Activated CD4-positive, alpha-beta T cell treated with anti-CD3 and anti-CD28 coated beads, Interleukin-2, amount 10 ng/mL, durations not matched to agents 24 days and 14 days (primary cell): ENCODE measurements at regions not wholly inside any gene's neighbourhood (a gene's known extent, or its start where the extent isn't known, plus 50 kb on each side); places are given as distances from the start of the nearest gene placed in this dataset.

Source experiments
- DNase-seq: peaks from one replicate; pipeline ENCODE4 v3.0.0; 2022
- H3K27ac Mint-ChIP-seq: one replicate; pipeline ENCODE4 v1.8.0; 2022; ENCODE audit warnings: mild to moderate bottlenecking, mixed read lengths
- H3K27me3 Mint-ChIP-seq: one replicate; pipeline ENCODE4 v1.8.0; 2022; ENCODE audit warnings: mixed read lengths
- H3K36me3 Mint-ChIP-seq: one replicate; pipeline ENCODE4 v1.8.0; 2022; ENCODE audit warnings: low read depth, mild to moderate bottlenecking, mixed read lengths
- H3K4me1 Mint-ChIP-seq: one replicate; pipeline ENCODE4 v1.8.0; 2021; ENCODE audit warnings: mixed read lengths
- H3K4me3 Mint-ChIP-seq: one replicate; pipeline ENCODE4 v1.8.0; 2022; ENCODE audit warnings: mild to moderate bottlenecking, moderate library complexity, mixed read lengths
- H3K9me3 Mint-ChIP-seq: one replicate; pipeline ENCODE4 v1.8.0; 2021; ENCODE audit warnings: mixed read lengths
- intact Hi-C: fragments of 100-400 bp; cut with micrococcal nuclease; formaldehyde crosslinking; loops from one replicate; pipeline ENCODE4 v1.15.1; 2023

GRCh38 chr19:31104451-31104850 lies 244.8 kb downstream of the TSHZ3 start:
- Mint-ChIP-seq H3K9me3 (no peaks in the 10 kb centered on the region), H3K4me3 (no peak overlapping the region), H3K27me3 (peaks cover 7% of the 10 kb centered on the region), H3K36me3 (no peaks in the 10 kb centered on the region), H3K4me1 (peaks cover 4% of the 10 kb centered on the region), H3K27ac (no peak overlapping the region)
- intact Hi-C loops, result no loop called here
- no peak for DNase-seq

DNA sequence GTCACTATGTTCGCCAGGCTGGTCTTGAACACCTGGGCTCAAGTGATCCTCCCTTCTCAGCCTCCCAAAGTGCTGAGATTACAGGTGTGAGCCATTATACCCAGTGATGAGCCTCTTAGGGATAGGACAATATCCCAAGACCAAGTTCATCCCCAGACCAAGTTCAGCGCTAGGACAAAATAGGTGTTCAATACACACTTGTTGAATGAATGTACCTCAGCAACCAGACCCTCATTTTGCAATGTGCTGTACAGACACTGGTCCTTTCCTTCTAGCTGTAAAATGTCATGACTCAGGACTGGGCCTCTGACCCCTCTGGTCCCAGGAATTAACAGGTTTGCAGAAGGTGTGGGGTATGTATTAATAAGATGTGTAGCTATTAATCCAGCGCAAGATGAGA lies 246.0 kb downstream of the TSHZ3 start:
- Mint-ChIP-seq H3K4me1 (no peaks in the 10 kb centered on the region), H3K4me3 (no peak overlapping the region), H3K9me3 (no peaks in the 10 kb centered on the region), H3K36me3 (no peaks in the 10 kb centered on the region), H3K27me3 (peaks cover 2% of the 10 kb centered on the region), H3K27ac (no peak overlapping the region)
- intact Hi-C loops, result no loop called here
- DNase-seq, result no peak

GRCh38 chr19:31102674-31103073 lies 246.6 kb downstream of the TSHZ3 start:
- intact Hi-C loops, result no loop called here
- Mint-ChIP-seq H3K9me3 (no peaks in the 10 kb centered on the region), H3K4me1 (no peaks in the 10 kb centered on the region), H3K27ac (no peak overlapping the region), H3K27me3 (peaks cover 2% of the 10 kb centered on the region), H3K4me3 (no peak overlapping the region), H3K36me3 (no peaks in the 10 kb centered on the region)
- no peak for DNase-seq

- Mint-ChIP-seq H3K27me3 (peaks cover 2% of the 10 kb centered on the region), H3K9me3 (no peaks in the 10 kb centered on the region), H3K36me3 (no peaks in the 10 kb centered on the region), H3K4me3 (no peak overlapping the region), H3K4me1 (no peaks in the 10 kb centered on the region), H3K27ac (no peak overlapping the region)
- DNase-seq, result no peak
- intact Hi-C loops, result no loop called here
Observed at GRCh38 chr19:31100981-31101380, 248.3 kb downstream of the TSHZ3 start.

DNA sequence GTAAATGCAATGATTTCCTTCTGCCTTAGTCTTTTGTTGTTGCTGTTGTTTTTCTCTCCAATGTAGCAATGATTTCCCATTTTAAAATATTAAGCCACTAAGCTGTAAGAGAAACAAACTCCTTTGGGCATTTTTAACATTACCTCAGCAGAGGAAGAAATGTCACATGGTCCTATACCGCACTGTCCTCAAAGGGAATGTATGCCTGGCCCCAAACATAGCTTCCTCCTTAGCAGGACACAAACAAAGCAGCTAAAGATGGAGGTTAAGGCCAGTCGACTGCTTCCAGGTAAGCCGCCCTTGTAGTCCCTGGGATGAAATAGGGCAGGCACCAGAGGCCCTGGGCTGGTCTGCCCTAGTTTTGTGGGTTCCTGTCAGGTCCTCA lies 249.0 kb downstream of the TSHZ3 start:
- no peak overlapping the region for H3K4me3 Mint-ChIP-seq
- no peaks in the 10 kb centered on the region for H3K9me3 Mint-ChIP-seq
- H3K27ac Mint-ChIP-seq, result no peak overlapping the region
- H3K4me1 Mint-ChIP-seq, result no peaks in the 10 kb centered on the region
- DNase-seq, result no peak
- H3K36me3 Mint-ChIP-seq, result no peaks in the 10 kb centered on the region
- intact Hi-C loops, result no loop called here
- H3K27me3 Mint-ChIP-seq, result peaks cover 2% of the 10 kb centered on the region

GRCh38 chr19:31099515-31100205 lies 249.6 kb downstream of the TSHZ3 start:
- no peaks in the 10 kb centered on the region for H3K4me1 Mint-ChIP-seq
- intact Hi-C loops, result no loop called here
- H3K27ac Mint-ChIP-seq, result no peak overlapping the region
- H3K27me3 Mint-ChIP-seq, result peaks cover 2% of the 10 kb centered on the region
- no peak overlapping the region for H3K4me3 Mint-ChIP-seq
- H3K9me3 Mint-ChIP-seq, result no peaks in the 10 kb centered on the region
- H3K36me3 Mint-ChIP-seq, result no peaks in the 10 kb centered on the region
- DNase-seq, result no peak

DNA sequence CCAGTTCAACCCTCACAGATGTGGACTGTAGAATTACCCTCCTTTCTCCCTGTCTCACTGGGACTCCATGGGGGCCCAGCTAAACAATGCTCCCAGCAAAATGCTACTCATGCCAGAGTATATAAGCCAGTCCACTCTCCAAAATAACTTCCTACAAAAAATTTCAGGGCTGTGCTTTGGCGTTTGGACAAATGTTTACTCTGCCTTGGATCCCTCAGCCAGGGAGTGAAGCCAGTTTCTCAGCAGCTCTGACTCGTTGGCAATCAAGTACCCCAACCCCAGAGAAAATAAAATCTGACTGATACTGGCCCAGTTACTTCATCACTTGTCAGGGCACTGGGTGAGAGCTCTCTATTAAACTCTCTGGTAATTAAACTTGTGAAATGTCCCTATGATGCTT lies 250.4 kb downstream of the TSHZ3 start:
- Mint-ChIP-seq H3K36me3 (no peaks in the 10 kb centered on the region), H3K27ac (no peak overlapping the region), H3K9me3 (no peaks in the 10 kb centered on the region), H3K4me3 (no peak overlapping the region), H3K27me3 (peaks cover 2% of the 10 kb centered on the region), H3K4me1 (no peaks in the 10 kb centered on the region)
- no peak for DNase-seq
- intact Hi-C loops, result no loop called here

GRCh38 chr19:31096935-31097545 lies 252.2 kb downstream of the TSHZ3 start:
- Mint-ChIP-seq H3K27ac (no peak overlapping the region), H3K27me3 (no peaks in the 10 kb centered on the region), H3K4me3 (no peak overlapping the region), H3K9me3 (no peaks in the 10 kb centered on the region), H3K4me1 (no peaks in the 10 kb centered on the region), H3K36me3 (no peaks in the 10 kb centered on the region)
- no peak for DNase-seq
- intact Hi-C loops, result no loop called here

GRCh38 chr19:31096062-31096830 lies 253.0 kb downstream of the TSHZ3 start:
- intact Hi-C loops, result no loop called here

GRCh38 chr19:31095100-31095804 lies 254.0 kb downstream of the TSHZ3 start:
- Mint-ChIP-seq H3K4me3 (no peak overlapping the region), H3K9me3 (no peaks in the 10 kb centered on the region), H3K4me1 (no peaks in the 10 kb centered on the region), H3K36me3 (no peaks in the 10 kb centered on the region), H3K27me3 (no peaks in the 10 kb centered on the region), H3K27ac (no peak overlapping the region)
- no peak for DNase-seq
- intact Hi-C loops, result no loop called here

More at GRCh38 chr19:31096062-31096830, 253.0 kb downstream of the TSHZ3 start:
- Mint-ChIP-seq H3K27ac (no peak overlapping the region), H3K4me3 (no peak overlapping the region), H3K27me3 (no peaks in the 10 kb centered on the region), H3K9me3 (no peaks in the 10 kb centered on the region), H3K4me1 (no peaks in the 10 kb centered on the region), H3K36me3 (no peaks in the 10 kb centered on the region)
- no peak for DNase-seq

GRCh38 chr19:31092274-31092673 lies 257.0 kb downstream of the TSHZ3 start:
- Mint-ChIP-seq H3K27ac (no peak overlapping the region), H3K4me3 (no peak overlapping the region), H3K4me1 (no peaks in the 10 kb centered on the region), H3K9me3 (no peaks in the 10 kb centered on the region), H3K27me3 (peaks cover 2% of the 10 kb centered on the region), H3K36me3 (no peaks in the 10 kb centered on the region)
- intact Hi-C loops, result no loop called here
- DNase-seq, result no peak

GRCh38 chr19:31089681-31090080 lies 259.6 kb downstream of the TSHZ3 start:
- no peaks in the 10 kb centered on the region for H3K9me3 Mint-ChIP-seq

GRCh38 chr19:31085125-31085524 lies 264.1 kb downstream of the TSHZ3 start:
- DNase-seq, result no peak
- no peaks in the 10 kb centered on the region for H3K4me1 Mint-ChIP-seq
- no peak overlapping the region for H3K4me3 Mint-ChIP-seq
- no peaks in the 10 kb centered on the region for H3K36me3 Mint-ChIP-seq
- peaks cover 2% of the 10 kb centered on the region for H3K27me3 Mint-ChIP-seq
- H3K9me3 Mint-ChIP-seq, result no peaks in the 10 kb centered on the region
- no peak overlapping the region for H3K27ac Mint-ChIP-seq
- intact Hi-C loops, result no loop called here

More at GRCh38 chr19:31089681-31090080, 259.6 kb downstream of the TSHZ3 start:
- Mint-ChIP-seq H3K27me3 (peaks cover 2% of the 10 kb centered on the region), H3K27ac (no peak overlapping the region), H3K4me3 (no peak overlapping the region), H3K36me3 (no peaks in the 10 kb centered on the region), H3K4me1 (no peaks in the 10 kb centered on the region)
- intact Hi-C loops, result no loop called here
- DNase-seq, result no peak

GRCh38 chr19:31083105-31083504 lies 266.1 kb downstream of the TSHZ3 start:
- Mint-ChIP-seq H3K27ac (no peak overlapping the region), H3K4me3 (no peak overlapping the region), H3K36me3 (no peaks in the 10 kb centered on the region), H3K27me3 (peaks cover 2% of the 10 kb centered on the region), H3K4me1 (no peaks in the 10 kb centered on the region), H3K9me3 (no peaks in the 10 kb centered on the region)
- intact Hi-C loops, result no loop called here
- no peak for DNase-seq
